Neutrophil (primary cell): ENCODE measurements at regions not wholly inside any gene's neighbourhood (a gene's known extent, or its start where the extent isn't known, plus 50 kb on each side); places are given as distances from the start of the nearest gene placed in this dataset.

Experiments used
- H3K27ac ChIP-seq: fragments of 200-600 bp; sonication (generic); 2 replicates; pipeline ENCODE4 v1.5.1; 2016; ENCODE audit warnings: mild to moderate bottlenecking, moderate library complexity
- H3K27me3 ChIP-seq: fragments of 200-600 bp; sonication (generic); 2 replicates; pipeline ENCODE4 v1.6.0; 2016; ENCODE audit warnings: mild to moderate bottlenecking
- H3K36me3 ChIP-seq: fragments of 200-600 bp; sonication (generic); 2 replicates; pipeline ENCODE4 v1.5.1; 2017
- H3K4me1 ChIP-seq, 2 experiments: fragments of 200-600 bp in 1 of 2; sonication (generic) in 1 of 2; 1 replicate in 1 of 2; 2 replicates in 1 of 2; pipeline versions ENCODE4 v1.5.1 to v1.6.1; 2013 to 2016; ENCODE audit warnings: low read depth in 1 of 2, low read length in 1 of 2, mild to moderate bottlenecking in 1 of 2, moderate library complexity in 1 of 2; ENCODE audit not compliant: control insufficient read depth in 1 of 2, insufficient read depth in 1 of 2
- H3K4me3 ChIP-seq, 2 experiments: fragments of 200-600 bp in 1 of 2; sonication (generic) in 1 of 2; 1 replicate in 1 of 2; 2 replicates in 1 of 2; pipeline ENCODE4 v1.5.1; 2013 to 2016; ENCODE audit warnings: low read depth in 1 of 2, low read length in 1 of 2, mild to moderate bottlenecking in 1 of 2, moderate library complexity in 1 of 2
- H3K9me3 ChIP-seq: fragments of 200-600 bp; sonication (generic); 2 replicates; pipeline ENCODE4 v1.5.1; 2016
- CTCF ChIP-seq: fragments of 200-600 bp; sonication (generic); IDR thresholded peaks from 2 replicates; pipeline ENCODE4 v1.5.1; 2016; ENCODE audit warnings: antibody characterized with exemption

- H3K27ac ChIP-seq: peak overlapping the region; percentile 51
- no peaks in the 10 kb centered on the region for H3K27me3 ChIP-seq
- H3K36me3 ChIP-seq: no peaks in the 10 kb centered on the region
- no peaks in the 10 kb centered on the region for H3K9me3 ChIP-seq
- H3K4me1 ChIP-seq: peaks cover 44 to 51% of the 10 kb centered on the region in 2 experiments
- H3K4me3 ChIP-seq: no peak overlapping the region
- no peak for TF ChIP-seq CTCF
Observed at GRCh38 chr10:21207852-21208646, 310.9 kb upstream of the NEBL start.

GRCh38 chr10:21205328-21205727, 308.2 kb upstream of the NEBL start:
- H3K27ac ChIP-seq: no peak overlapping the region
- H3K9me3 ChIP-seq: no peaks in the 10 kb centered on the region
- H3K36me3 ChIP-seq: no peaks in the 10 kb centered on the region
- no peak overlapping the region for H3K4me3 ChIP-seq
- no peaks in the 10 kb centered on the region for H3K27me3 ChIP-seq
- H3K4me1 ChIP-seq: peaks cover 24 to 28% of the 10 kb centered on the region in 2 experiments
- TF ChIP-seq CTCF: no peak

GRCh38 chr10:21203473-21204107, 306.5 kb upstream of the NEBL start:
- H3K27me3 ChIP-seq: no peaks in the 10 kb centered on the region
- H3K4me1 ChIP-seq: peaks cover 8 to 13% of the 10 kb centered on the region in 2 experiments
- H3K4me3 ChIP-seq: no peak overlapping the region
- H3K36me3 ChIP-seq: no peaks in the 10 kb centered on the region
- no peak overlapping the region for H3K27ac ChIP-seq
- H3K9me3 ChIP-seq: no peaks in the 10 kb centered on the region
- no peak for TF ChIP-seq CTCF

- Histone ChIP-seq H3K27me3 (no peaks in the 10 kb centered on the region), H3K9me3 (peaks cover 2% of the 10 kb centered on the region), H3K36me3 (no peaks in the 10 kb centered on the region), H3K27ac (no peak overlapping the region), H3K4me3 (no peak overlapping the region), H3K4me1 (peaks cover 2 to 6% of the 10 kb centered on the region in 2 experiments)
- no peak for TF ChIP-seq CTCF
Observed at GRCh38 chr10:21202776-21203462, 305.8 kb upstream of the NEBL start.

- Histone ChIP-seq H3K4me3 (no peak overlapping the region), H3K9me3 (peaks cover 5% of the 10 kb centered on the region), H3K36me3 (no peaks in the 10 kb centered on the region), H3K27ac (no peak overlapping the region), H3K4me1 (peaks cover 0 to under 1% of the 10 kb centered on the region in 2 experiments), H3K27me3 (no peaks in the 10 kb centered on the region)
- no peak for TF ChIP-seq CTCF
Observed at GRCh38 chr10:21199501-21199900, 302.4 kb upstream of the NEBL start.
